CD4-positive, alpha-beta memory T cell (primary cell): ENCODE measurements at regions not wholly inside any gene's neighbourhood (a gene's known extent, or its start where the extent isn't known, plus 50 kb on each side); places are given as distances from the start of the nearest gene placed in this dataset.

ENCODE experiments used
- CTCF ChIA-PET: fragments of 350-600 bp; sonication (Branson Sonifier 250); formaldehyde crosslinking; loops from one replicate; lab custom pipeline; 2021; ENCODE audit warnings: inconsistent platforms; ENCODE audit not compliant: partially characterized antibody; lab: Charles Lee
- POLR2A ChIA-PET: fragments of 350-600 bp; sonication (Branson Sonifier 250); formaldehyde crosslinking; loops from one replicate; lab custom pipeline; 2021; ENCODE audit not compliant: partially characterized antibody; lab: Charles Lee
- DNase-seq, 5 donors: peaks; one replicate each; pipeline versions ENCODE4 v3.0.0 to v3.0.0-alpha.2; 2020 to 2022; ENCODE audit warnings: mixed read lengths in 1 of 5
- H3K27ac ChIP-seq: one replicate; pipeline ENCODE4 v1.7.0; 2013; ENCODE audit warnings: low read depth, low read length
- H3K27me3 ChIP-seq: 2 replicates; pipeline ENCODE4 v1.7.0; 2013; ENCODE audit warnings: mild to moderate bottlenecking, low read length, moderate library complexity; ENCODE audit not compliant: insufficient read depth
- H3K36me3 ChIP-seq: 2 replicates; pipeline ENCODE4 v1.7.0; 2013; ENCODE audit warnings: mild to moderate bottlenecking, low read length, moderate library complexity; ENCODE audit not compliant: insufficient read depth
- H3K4me1 ChIP-seq: 2 replicates; pipeline ENCODE4 v1.7.0; 2013; ENCODE audit warnings: mild to moderate bottlenecking, low read length, moderate library complexity; ENCODE audit not compliant: insufficient read depth
- H3K4me3 ChIP-seq, 2 donors: one replicate each; pipeline ENCODE4 v1.7.0; 2013; ENCODE audit warnings: low read length in 2 of 2, mild to moderate bottlenecking in 1 of 2
- H3K9me3 ChIP-seq, 2 donors: one replicate each; pipeline ENCODE4 v1.7.0; 2013; ENCODE audit warnings: low read length in 2 of 2, control low read depth in 1 of 2; ENCODE audit not compliant: control insufficient read depth in 1 of 2
- H3K27ac Mint-ChIP-seq, 7 donors: one replicate each; pipeline ENCODE4 v1.8.0; 2020 to 2021; ENCODE audit warnings: mixed read lengths in 7 of 7, mild to moderate bottlenecking in 6 of 7, inconsistent platforms in 3 of 7, moderate library complexity in 3 of 7
- H3K27me3 Mint-ChIP-seq, 2 donors: one replicate each; pipeline ENCODE4 v1.8.0; 2020 to 2021; ENCODE audit warnings: mixed read lengths in 2 of 2
- H3K36me3 Mint-ChIP-seq, 2 donors: one replicate each; pipeline ENCODE4 v1.8.0; 2020 to 2021; ENCODE audit warnings: mixed read lengths in 2 of 2, inconsistent platforms in 1 of 2, mild to moderate bottlenecking in 1 of 2
- H3K4me1 Mint-ChIP-seq, 4 donors: one replicate each; pipeline ENCODE4 v1.8.0; 2020 to 2021; ENCODE audit warnings: mixed read lengths in 4 of 4, mild to moderate bottlenecking in 1 of 4
- H3K4me3 Mint-ChIP-seq, 8 donors: one replicate each; pipeline ENCODE4 v1.8.0; 2020 to 2021; ENCODE audit warnings: mixed read lengths in 8 of 8, mild to moderate bottlenecking in 7 of 8, moderate library complexity in 6 of 8, inconsistent platforms in 3 of 8
- H3K9me3 Mint-ChIP-seq, 8 donors: one replicate each; pipeline ENCODE4 v1.8.0; 2020 to 2021; ENCODE audit warnings: mixed read lengths in 8 of 8, mild to moderate bottlenecking in 5 of 8, inconsistent platforms in 3 of 8, moderate library complexity in 1 of 8
- intact Hi-C: fragments of 100-400 bp; cut with micrococcal nuclease; formaldehyde crosslinking; loops from one replicate; pipeline ENCODE4 v1.15.1; 2023

GRCh38 chr20:54379893-54380584, 95.4 kb upstream of the DOK5 start:
- intact Hi-C loops, result no loop called here
- Histone ChIP-seq H3K4me3 (no peak overlapping the region), H3K4me1 (no peaks in the 10 kb centered on the region), H3K27me3 (no peaks in the 10 kb centered on the region), H3K36me3 (no peaks in the 10 kb centered on the region), H3K27ac (no peak overlapping the region), H3K9me3 (no peaks in the 10 kb centered on the region)
- ChIA-PET POLR2A (no interaction called here), CTCF (no interaction called here)
- H3K27ac Mint-ChIP-seq, result no peak overlapping the region
- H3K27me3 Mint-ChIP-seq, result peaks cover 11 to 16% of the 10 kb centered on the region in 2 donors
- no peaks in the 10 kb centered on the region for H3K4me1 Mint-ChIP-seq
- no peak overlapping the region for H3K4me3 Mint-ChIP-seq
- no peak for DNase-seq
- no peaks in the 10 kb centered on the region for H3K36me3 Mint-ChIP-seq
- H3K9me3 Mint-ChIP-seq, result peaks cover 0 to 16% (median 4%) of the 10 kb centered on the region in 8 donors

- Mint-ChIP-seq H3K27me3 (peaks cover 11 to 16% of the 10 kb centered on the region in 2 donors), H3K9me3 (peaks cover 0 to 16% (median 3%) of the 10 kb centered on the region in 8 donors), H3K36me3 (no peaks in the 10 kb centered on the region), H3K4me3 (no peak overlapping the region), H3K27ac (no peak overlapping the region), H3K4me1 (no peaks in the 10 kb centered on the region)
- no peak overlapping the region for H3K4me3 ChIP-seq
- no peaks in the 10 kb centered on the region for H3K4me1 ChIP-seq
- no peaks in the 10 kb centered on the region for H3K9me3 ChIP-seq
- CTCF ChIA-PET, result no interaction called here
- H3K36me3 ChIP-seq, result no peaks in the 10 kb centered on the region
- POLR2A ChIA-PET, result no interaction called here
- H3K27ac ChIP-seq, result no peak overlapping the region
- intact Hi-C loops, result no loop called here
- no peak for DNase-seq
- no peaks in the 10 kb centered on the region for H3K27me3 ChIP-seq
Observed at GRCh38 chr20:54382419-54382818, 93.0 kb upstream of the DOK5 start.

GRCh38 chr20:54385746-54386145, 89.6 kb upstream of the DOK5 start:
- Mint-ChIP-seq H3K9me3 (peaks cover 0 to 10% (median 2%) of the 10 kb centered on the region in 8 donors), H3K27ac (no peak overlapping the region)

GRCh38 chr20:54389596-54390280, 85.7 kb upstream of the DOK5 start:
- H3K36me3 ChIP-seq, result no peaks in the 10 kb centered on the region
- no peak overlapping the region for H3K27ac Mint-ChIP-seq
- H3K4me1 ChIP-seq, result no peaks in the 10 kb centered on the region
- no peak overlapping the region for H3K4me3 Mint-ChIP-seq
- intact Hi-C loops, result no loop called here
- H3K9me3 Mint-ChIP-seq, result peaks cover 0 to 4% (median 0%) of the 10 kb centered on the region in 8 donors
- no peak overlapping the region for H3K27ac ChIP-seq
- no peaks in the 10 kb centered on the region for H3K36me3 Mint-ChIP-seq
- peaks cover under 1 to 3% of the 10 kb centered on the region in 2 donors for H3K27me3 Mint-ChIP-seq
- ChIA-PET POLR2A (no interaction called here), CTCF (no interaction called here)
- H3K4me1 Mint-ChIP-seq, result no peaks in the 10 kb centered on the region
- no peak for DNase-seq
- H3K27me3 ChIP-seq, result no peaks in the 10 kb centered on the region
- no peaks in the 10 kb centered on the region for H3K9me3 ChIP-seq
- H3K4me3 ChIP-seq, result no peak overlapping the region

More at GRCh38 chr20:54385746-54386145, 89.6 kb upstream of the DOK5 start:
- no peak for DNase-seq
- Histone ChIP-seq H3K4me3 (no peak overlapping the region), H3K9me3 (no peaks in the 10 kb centered on the region), H3K4me1 (no peaks in the 10 kb centered on the region), H3K27ac (no peak overlapping the region), H3K36me3 (no peaks in the 10 kb centered on the region), H3K27me3 (no peaks in the 10 kb centered on the region)
- intact Hi-C loops, result no loop called here
- ChIA-PET POLR2A (no interaction called here), CTCF (no interaction called here)
- Mint-ChIP-seq H3K27me3 (peaks cover 9 to 10% of the 10 kb centered on the region in 2 donors), H3K36me3 (no peaks in the 10 kb centered on the region), H3K4me1 (no peaks in the 10 kb centered on the region), H3K4me3 (no peak overlapping the region)

GRCh38 chr20:54397292-54398140, 77.9 kb upstream of the DOK5 start:
- Mint-ChIP-seq H3K36me3 (no peaks in the 10 kb centered on the region), H3K4me3 (no peak overlapping the region), H3K27me3 (peaks cover 2 to 7% of the 10 kb centered on the region in 2 donors), H3K27ac (no peak overlapping the region), H3K4me1 (no peaks in the 10 kb centered on the region), H3K9me3 (peaks cover 0 to 4% (median 0%) of the 10 kb centered on the region in 8 donors)
- intact Hi-C loops, result no loop called here
- POLR2A ChIA-PET, result no interaction called here
- no peak overlapping the region for H3K4me3 ChIP-seq
- H3K27ac ChIP-seq, result no peak overlapping the region
- H3K9me3 ChIP-seq, result no peaks in the 10 kb centered on the region
- no peak for DNase-seq
- H3K36me3 ChIP-seq, result no peaks in the 10 kb centered on the region
- CTCF ChIA-PET, result no interaction called here
- H3K27me3 ChIP-seq, result no peaks in the 10 kb centered on the region
- no peaks in the 10 kb centered on the region for H3K4me1 ChIP-seq

GRCh38 chr20:54398814-54399213, 76.6 kb upstream of the DOK5 start:
- Mint-ChIP-seq H3K4me1 (no peaks in the 10 kb centered on the region), H3K27me3 (peaks cover 2 to 9% of the 10 kb centered on the region in 2 donors), H3K27ac (no peak overlapping the region), H3K36me3 (no peaks in the 10 kb centered on the region), H3K4me3 (no peak overlapping the region), H3K9me3 (peaks cover 0 to 3% (median 0%) of the 10 kb centered on the region in 8 donors)
- no peaks in the 10 kb centered on the region for H3K36me3 ChIP-seq
- no peak overlapping the region for H3K27ac ChIP-seq
- POLR2A ChIA-PET, result no interaction called here
- CTCF ChIA-PET, result no interaction called here
- DNase-seq, result no peak
- intact Hi-C loops, result no loop called here
- H3K27me3 ChIP-seq, result no peaks in the 10 kb centered on the region
- no peaks in the 10 kb centered on the region for H3K4me1 ChIP-seq
- H3K4me3 ChIP-seq, result no peak overlapping the region
- H3K9me3 ChIP-seq, result no peaks in the 10 kb centered on the region

- no peak overlapping the region for H3K4me3 Mint-ChIP-seq
- POLR2A ChIA-PET, result no interaction called here
- Histone ChIP-seq H3K27ac (no peak overlapping the region), H3K4me1 (no peaks in the 10 kb centered on the region), H3K36me3 (no peaks in the 10 kb centered on the region), H3K9me3 (no peaks in the 10 kb centered on the region), H3K4me3 (no peak overlapping the region), H3K27me3 (no peaks in the 10 kb centered on the region)
- H3K9me3 Mint-ChIP-seq, result peaks cover 0 to 3% (median 0%) of the 10 kb centered on the region in 8 donors
- no peaks in the 10 kb centered on the region for H3K36me3 Mint-ChIP-seq
- no peak overlapping the region for H3K27ac Mint-ChIP-seq
- no peak for DNase-seq
- no peaks in the 10 kb centered on the region for H3K4me1 Mint-ChIP-seq
- CTCF ChIA-PET, result no interaction called here
- intact Hi-C loops, result no loop called here
- peaks cover 4 to 8% of the 10 kb centered on the region in 2 donors for H3K27me3 Mint-ChIP-seq
Observed at GRCh38 chr20:54405540-54405939, 69.9 kb upstream of the DOK5 start.
